B cell (primary cell): ENCODE measurements at regions not wholly inside any gene's neighbourhood (a gene's known extent, or its start where the extent isn't known, plus 50 kb on each side); places are given as distances from the start of the nearest gene placed in this dataset.

Source experiments
- EZH2 ChIP-seq: IDR thresholded peaks from 2 replicates; pipeline ENCODE4 v1.6.1; 2012; ENCODE audit warnings: borderline replicate concordance, low read depth, mild to moderate bottlenecking, moderate library complexity, low read length; ENCODE audit not compliant: insufficient read depth, poor library complexity, severe bottlenecking
- TF ChIP-seq, protein P1 (sequence below): fragments of 200-600 bp; IDR thresholded peaks from one replicate; pipeline ENCODE4 v1.8.0; 2022; ENCODE audit warnings: antibody characterized with exemption, mild to moderate bottlenecking

DNA sequence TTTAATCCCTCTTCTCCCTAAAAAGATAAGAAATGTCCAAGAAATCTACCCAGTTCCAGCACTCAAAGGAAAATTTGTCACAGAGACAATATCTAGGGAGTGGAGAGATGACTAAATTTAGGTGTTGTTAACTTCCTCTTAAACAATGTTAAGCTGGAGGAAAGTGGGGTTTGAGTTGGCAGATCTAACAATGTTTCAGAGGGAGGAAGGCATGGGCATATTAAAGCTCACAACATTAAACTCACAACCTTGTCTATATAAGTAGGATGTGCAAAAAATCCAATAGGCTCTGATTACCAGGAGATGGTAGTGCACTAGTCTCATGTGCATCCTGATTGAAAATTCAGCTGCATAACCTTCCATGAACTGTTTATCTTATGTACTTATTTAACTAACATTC, 190.1 kb downstream of the BARHL2 start:
- TF ChIP-seq, protein P1, sequence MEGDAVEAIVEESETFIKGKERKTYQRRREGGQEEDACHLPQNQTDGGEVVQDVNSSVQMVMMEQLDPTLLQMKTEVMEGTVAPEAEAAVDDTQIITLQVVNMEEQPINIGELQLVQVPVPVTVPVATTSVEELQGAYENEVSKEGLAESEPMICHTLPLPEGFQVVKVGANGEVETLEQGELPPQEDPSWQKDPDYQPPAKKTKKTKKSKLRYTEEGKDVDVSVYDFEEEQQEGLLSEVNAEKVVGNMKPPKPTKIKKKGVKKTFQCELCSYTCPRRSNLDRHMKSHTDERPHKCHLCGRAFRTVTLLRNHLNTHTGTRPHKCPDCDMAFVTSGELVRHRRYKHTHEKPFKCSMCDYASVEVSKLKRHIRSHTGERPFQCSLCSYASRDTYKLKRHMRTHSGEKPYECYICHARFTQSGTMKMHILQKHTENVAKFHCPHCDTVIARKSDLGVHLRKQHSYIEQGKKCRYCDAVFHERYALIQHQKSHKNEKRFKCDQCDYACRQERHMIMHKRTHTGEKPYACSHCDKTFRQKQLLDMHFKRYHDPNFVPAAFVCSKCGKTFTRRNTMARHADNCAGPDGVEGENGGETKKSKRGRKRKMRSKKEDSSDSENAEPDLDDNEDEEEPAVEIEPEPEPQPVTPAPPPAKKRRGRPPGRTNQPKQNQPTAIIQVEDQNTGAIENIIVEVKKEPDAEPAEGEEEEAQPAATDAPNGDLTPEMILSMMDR, result no peak
- TF ChIP-seq EZH2, result no peak
